GM12865 (cell line): ENCODE measurements at regions not wholly inside any gene's neighbourhood (a gene's known extent, or its start where the extent isn't known, plus 50 kb on each side); places are given as distances from the start of the nearest gene placed in this dataset.
A peak's percentile ranks its signal among the peaks of the same experiment; 100 is the strongest.

Experiments used
- DNase-seq: peaks from one replicate; pipeline ENCODE4 v3.0.0; 2010; ENCODE audit warnings: low read depth
- H3K4me3 ChIP-seq: 2 replicates; pipeline ENCODE4 v1.5.1; 2011; ENCODE audit warnings: mild to moderate bottlenecking, low read depth, low read length, control low read depth
- TF ChIP-seq, protein P1 (sequence below): IDR thresholded peaks from 2 replicates; pipeline ENCODE4 v1.5.1; 2011; ENCODE audit warnings: low read length, control low read depth, low read depth, inconsistent platforms; ENCODE audit not compliant: insufficient read depth; ENCODE audit errors: missing control alignments

DNA sequence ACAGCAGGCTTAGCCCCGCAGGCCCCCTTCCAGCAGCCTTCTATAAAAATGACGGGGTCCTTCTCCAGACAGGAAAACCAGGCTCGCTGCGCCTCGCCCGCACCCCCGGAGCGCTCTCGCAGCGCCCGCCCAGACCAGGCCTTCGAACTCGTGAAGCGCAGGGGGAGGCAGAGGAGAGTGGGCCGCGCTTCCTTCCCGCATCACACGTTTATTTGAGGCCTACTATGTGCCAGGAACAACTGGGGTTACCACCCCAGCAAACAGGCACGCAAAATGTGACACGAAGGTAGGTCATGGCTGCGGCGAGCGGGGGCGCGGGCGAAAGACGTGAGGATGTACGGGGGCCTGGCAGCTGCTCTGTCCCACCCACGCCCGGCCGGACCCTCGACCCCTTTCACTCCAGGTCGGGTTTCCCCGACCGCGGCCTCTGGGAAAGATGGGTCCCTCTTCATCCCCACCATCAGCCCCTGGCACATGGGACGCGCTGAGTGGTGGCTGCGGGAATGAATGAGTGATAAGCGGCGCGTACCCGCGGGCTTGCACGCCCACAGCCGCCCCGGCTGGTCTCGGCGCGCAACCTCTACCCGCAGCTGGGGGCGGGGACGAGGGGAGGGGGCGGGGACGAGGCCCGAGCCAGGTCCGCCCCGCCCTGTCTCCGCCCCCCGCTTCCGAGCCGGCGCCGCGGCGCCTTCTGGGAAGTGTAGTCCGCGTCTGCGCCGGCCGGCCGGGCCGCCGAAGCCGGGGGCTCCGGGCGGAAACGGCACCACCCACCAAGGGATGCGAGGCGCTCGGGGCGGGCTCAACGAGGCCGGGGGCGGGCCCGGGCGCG lies 59.1 kb downstream of the ZNF467 start:
- TF ChIP-seq, protein P1, sequence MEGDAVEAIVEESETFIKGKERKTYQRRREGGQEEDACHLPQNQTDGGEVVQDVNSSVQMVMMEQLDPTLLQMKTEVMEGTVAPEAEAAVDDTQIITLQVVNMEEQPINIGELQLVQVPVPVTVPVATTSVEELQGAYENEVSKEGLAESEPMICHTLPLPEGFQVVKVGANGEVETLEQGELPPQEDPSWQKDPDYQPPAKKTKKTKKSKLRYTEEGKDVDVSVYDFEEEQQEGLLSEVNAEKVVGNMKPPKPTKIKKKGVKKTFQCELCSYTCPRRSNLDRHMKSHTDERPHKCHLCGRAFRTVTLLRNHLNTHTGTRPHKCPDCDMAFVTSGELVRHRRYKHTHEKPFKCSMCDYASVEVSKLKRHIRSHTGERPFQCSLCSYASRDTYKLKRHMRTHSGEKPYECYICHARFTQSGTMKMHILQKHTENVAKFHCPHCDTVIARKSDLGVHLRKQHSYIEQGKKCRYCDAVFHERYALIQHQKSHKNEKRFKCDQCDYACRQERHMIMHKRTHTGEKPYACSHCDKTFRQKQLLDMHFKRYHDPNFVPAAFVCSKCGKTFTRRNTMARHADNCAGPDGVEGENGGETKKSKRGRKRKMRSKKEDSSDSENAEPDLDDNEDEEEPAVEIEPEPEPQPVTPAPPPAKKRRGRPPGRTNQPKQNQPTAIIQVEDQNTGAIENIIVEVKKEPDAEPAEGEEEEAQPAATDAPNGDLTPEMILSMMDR, result no peak
- DNase-seq, result peak; percentile 93
- peak overlapping the region; percentile 73 for H3K4me3 ChIP-seq

- H3K4me3 ChIP-seq, result no peak overlapping the region
- DNase-seq, result no peak
- TF ChIP-seq, protein P1, result no peak
Measured at GRCh38 chr7:149713731-149714068, 59.7 kb downstream of the ZNF467 start.

GRCh38 chr7:149713061-149713730 lies 60.2 kb downstream of the ZNF467 start:
- no peak overlapping the region for H3K4me3 ChIP-seq
- TF ChIP-seq, protein P1, result no peak
- no peak for DNase-seq

DNA sequence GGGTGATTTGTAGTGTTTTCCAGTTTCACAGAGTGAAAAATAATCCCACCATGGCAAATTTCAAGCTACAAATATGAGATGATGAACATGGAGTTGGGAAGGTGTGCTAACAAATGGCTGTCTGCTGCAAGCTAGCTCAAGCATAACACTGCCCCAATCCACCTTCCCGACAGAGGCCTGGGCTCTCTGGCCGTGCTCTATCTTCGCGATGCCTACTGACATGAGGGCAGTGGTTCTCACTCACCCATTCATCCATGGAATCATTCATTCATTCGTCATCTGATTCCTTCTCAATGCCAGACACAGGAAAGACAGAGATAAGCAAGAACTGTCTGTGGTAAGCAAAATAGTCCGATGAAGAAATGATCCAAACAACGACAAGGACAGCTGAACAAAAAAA lies 65.4 kb downstream of the ZNF467 start:
- TF ChIP-seq, protein P1, result no peak
- DNase-seq, result no peak
- no peak overlapping the region for H3K4me3 ChIP-seq

DNA sequence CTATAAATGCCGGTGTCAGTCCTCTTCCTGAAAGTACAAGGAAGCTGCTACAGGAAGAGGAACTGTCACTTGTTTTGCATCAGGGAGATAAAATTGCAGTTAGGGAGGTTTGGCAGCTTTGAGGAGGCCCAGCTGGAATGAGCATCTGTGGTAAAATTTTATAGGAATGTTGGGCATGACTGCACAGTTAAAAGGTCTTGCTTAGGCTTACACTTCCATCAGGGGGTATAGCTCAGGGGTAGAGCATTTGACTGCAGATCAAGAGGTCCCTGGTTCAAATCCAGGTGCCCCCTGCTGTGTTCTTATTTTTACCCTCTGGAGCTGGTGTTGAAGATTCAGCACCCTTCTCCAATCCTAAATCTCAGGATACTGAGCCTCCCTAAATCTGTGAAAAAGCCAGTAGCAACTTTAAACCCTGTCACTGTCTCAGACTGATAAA lies 65.9 kb downstream of the ZNF467 start:
- no peak for DNase-seq
- no peak overlapping the region for H3K4me3 ChIP-seq
- TF ChIP-seq, protein P1, result no peak

- DNase-seq, result no peak
- no peak overlapping the region for H3K4me3 ChIP-seq
- TF ChIP-seq, protein P1, result no peak
Measured at GRCh38 chr7:149706398-149706797, 67.0 kb downstream of the ZNF467 start.
